Fibroblast of skin of left quadriceps (primary cell): ENCODE measurements at regions not wholly inside any gene's neighbourhood (a gene's known extent, or its start where the extent isn't known, plus 50 kb on each side); places are given as distances from the start of the nearest gene placed in this dataset.
A peak's percentile ranks its signal among the peaks of the same experiment; 100 is the strongest.
"Not testable (repeated sequence)": the region's sequence is repeated elsewhere in the genome, so short reads cannot be mapped to it uniquely, and the experiment has no call there.

Experiments used
- DNase-seq, 2 experiments: peaks; one replicate each; pipeline ENCODE4 v3.0.0-alpha.2; 2013; ENCODE audit warnings: low read depth in 2 of 2

DNA sequence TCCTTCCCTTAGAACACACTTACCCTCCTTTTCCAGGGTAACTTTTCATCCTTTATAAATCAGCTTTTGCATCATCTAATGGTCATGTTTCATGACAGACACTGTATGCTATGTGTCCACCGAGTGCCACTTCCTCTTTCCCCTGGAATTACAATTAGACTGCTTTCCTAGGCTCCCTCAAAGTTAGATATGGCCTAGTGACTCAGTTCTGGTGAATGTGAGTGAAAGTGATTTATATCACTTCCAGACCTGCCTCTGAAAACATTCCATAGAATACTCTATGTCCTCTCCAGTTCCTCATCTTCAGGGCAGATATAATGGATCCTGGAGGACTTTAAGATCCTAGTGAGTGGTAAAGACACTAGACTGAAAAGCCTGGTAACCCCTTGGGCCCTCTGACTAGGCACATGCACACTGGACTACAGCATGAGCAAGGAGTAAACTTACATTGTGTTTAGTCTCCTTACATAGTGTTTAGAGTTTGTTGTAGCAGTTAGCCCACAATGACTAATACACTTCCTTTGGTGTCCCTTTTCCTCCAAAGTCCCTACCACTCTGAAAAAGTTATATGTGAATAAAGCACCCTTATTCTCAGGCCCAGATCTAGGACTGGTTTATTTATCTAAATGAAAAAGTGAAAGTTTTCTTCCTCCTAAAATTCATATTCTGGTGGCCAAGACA, 59.3 kb downstream of the GPR88 start:
- DNase-seq, result peak; percentile 86 to 87

DNA sequence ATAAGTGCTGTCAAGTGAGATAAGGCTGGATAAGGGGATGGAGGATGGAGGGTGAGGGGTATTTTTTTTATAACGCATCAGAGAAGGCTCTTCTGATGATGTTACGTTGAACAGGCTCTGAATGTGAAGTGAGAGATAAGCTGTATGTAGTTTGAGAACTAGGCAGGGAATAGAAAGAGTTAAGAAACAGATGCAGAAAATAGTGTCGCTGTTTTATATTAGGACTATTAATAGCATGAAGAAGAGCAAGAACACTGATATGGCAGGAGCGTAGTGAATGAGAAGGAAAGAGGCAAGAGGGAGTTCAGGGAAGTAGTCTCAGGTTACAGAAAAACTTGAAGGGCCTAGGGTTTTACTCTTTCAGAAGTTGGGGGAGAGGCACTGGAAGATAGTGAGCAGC, 59.8 kb downstream of the GPR88 start:
- no peak for DNase-seq

DNA sequence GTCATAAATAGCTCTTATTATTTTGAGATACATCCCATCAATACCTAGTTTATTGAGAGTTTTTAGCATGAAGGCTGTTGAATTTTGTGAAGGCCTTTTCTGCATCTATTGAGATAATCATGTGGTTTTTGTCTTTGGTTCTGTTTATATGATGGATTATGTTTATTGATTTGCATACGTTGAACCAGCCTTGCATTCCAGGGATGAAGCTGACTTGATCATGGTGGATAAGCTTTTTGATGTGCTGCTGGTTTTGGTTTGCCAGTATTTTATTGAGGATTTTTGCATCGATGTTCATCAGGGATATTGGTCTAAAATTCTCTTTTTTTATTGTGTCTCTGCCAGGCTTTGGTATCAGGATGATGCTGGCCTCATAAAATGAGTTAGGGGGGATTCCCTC, 62.4 kb downstream of the GPR88 start:
- DNase-seq, result not testable (repeated sequence)

DNA sequence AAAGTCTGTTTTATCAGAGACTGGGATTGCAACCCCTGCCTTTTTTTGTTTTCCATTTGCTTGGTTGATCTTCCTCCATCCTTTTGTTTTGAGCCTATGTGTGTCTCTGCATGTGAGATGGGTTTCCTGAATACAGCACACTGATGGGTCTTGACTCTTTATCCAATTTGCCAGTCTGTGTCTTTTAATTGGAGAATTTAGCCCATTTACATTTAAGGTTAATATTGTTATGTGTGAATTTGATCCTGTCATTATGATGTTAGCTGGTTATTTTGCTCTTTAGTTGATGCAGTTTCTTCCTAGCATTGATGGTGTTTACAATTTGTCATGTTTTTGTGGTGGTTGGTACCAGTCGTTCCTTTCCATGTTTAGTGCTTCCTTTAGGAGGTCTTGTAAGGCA, 64.1 kb downstream of the GPR88 start:
- DNase-seq, result not testable (repeated sequence)

DNA sequence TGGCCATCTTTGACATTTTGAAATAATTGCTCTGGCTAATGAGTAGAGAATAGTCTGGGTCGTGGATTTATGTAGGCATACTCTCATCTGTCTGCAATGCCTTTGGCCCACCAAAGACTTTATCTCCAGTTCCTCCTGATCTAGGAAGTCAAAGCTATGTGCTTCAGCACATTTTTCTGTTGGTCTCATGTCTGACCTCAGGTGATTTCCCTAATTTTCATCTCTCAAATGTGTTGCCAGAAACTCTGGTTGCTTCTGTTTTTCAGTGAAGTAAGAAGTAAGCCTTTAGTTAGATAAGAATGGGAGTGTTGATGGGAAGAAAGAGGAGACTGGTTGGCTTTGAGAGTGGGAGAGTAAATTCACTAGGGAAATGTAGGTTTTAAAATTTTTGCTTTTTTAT, 66.4 kb downstream of the GPR88 start:
- DNase-seq, result no peak

DNA sequence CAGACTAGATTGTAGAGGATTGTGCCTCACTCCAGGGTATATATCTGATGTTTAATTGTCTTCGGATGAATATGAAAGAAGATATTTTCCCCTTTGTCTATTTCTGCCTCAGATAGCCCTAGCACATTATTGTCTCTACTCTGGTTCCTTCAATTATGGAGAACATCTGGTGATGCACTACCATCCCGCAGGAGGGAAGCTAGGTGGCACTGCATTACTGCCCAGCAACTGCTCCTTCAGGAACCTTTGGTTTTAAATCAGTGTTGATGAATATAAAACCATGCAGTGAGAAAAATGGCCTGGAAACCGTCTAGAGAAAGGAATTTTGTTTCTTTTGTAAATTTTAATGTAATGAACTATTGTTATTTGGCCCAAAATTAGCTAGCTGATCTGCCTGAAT, 68.5 kb downstream of the GPR88 start:
- no peak for DNase-seq

DNA sequence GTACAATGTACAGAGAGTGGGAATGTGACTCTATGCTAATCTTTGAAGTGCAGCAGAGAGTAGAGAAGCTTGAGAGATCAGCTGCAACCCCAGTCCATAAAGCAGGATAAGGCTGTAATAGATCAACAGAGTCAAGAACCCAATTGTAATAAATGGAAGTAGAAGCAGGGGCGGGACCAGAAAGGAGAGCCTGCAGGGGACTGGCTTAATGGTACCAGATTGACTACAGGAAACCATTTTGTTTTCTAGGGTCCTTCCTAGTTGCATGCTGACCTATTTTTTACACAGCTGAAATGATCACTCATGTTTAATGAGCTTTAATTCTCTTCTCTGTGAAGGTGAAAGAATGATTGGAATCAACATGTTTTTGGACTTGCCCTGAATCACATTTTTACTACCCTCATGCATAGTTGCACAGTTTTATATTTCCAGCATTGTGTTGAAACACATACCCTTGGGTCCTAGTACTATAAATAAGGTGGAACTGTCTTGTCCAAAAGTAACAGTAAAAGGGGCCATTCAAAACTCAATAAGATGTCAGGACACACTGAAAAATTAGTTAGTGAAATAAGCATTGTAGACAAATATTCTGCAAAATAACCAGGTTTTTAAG, 69.8 kb downstream of the GPR88 start:
- peak in 1 of 2 experiments; percentile 43 for DNase-seq

DNA sequence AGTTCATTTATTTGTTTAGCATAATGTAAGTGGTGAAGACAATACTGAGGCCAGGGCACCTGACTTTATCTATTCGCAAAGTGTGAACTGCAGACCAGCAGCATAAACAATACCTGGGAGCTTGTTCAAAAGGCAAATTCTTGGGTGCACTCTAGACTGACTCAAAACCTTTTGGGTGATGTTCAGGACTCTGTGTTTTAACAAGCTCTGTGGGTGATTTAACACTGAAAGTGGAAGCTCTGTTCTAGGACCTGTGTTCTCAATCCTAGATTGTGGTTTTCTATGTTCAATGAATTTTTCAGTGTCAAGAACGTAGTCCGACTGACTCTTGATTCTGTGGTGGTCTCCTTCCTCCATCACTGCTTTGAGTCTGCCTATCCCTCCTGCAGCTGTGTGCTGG, 71.9 kb downstream of the GPR88 start:
- DNase-seq, result no peak

DNA sequence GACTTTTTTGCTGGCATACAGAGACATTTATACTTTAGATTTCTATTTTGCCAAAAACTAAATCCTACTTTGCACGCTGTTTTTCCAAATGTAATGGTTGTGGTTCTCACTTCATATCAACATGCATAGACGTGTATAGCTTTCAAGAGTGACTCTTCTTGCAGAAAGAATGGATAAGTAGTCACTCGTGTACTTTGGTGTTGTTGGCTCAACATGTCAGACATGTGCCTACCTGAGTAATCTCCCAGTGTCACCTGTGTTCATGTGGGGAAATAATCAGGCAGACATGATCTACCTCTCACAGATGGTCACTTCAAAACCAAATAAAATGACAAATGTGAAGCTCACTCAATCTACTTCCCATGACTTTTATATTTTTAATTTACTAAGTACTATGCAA, 73.1 kb downstream of the GPR88 start:
- no peak for DNase-seq

DNA sequence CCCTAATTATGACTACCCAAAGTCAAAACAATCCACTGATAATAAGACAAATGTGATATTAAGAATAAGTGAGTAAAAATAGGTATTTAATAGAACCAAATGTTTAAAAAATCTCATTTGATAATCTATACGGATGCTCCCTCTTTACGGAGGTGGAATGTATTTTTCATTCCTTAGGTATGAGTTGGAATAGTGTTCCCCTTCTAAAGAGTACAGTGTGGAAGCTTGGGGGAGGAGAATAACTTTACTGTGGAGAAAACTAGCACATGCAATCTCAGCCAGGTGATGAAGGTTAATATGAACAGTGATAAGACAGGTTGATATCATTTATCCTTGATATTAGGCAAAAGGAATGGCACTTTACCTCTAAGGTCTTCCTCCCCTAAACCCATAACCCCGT, 74.6 kb downstream of the GPR88 start:
- DNase-seq, result no peak

DNA sequence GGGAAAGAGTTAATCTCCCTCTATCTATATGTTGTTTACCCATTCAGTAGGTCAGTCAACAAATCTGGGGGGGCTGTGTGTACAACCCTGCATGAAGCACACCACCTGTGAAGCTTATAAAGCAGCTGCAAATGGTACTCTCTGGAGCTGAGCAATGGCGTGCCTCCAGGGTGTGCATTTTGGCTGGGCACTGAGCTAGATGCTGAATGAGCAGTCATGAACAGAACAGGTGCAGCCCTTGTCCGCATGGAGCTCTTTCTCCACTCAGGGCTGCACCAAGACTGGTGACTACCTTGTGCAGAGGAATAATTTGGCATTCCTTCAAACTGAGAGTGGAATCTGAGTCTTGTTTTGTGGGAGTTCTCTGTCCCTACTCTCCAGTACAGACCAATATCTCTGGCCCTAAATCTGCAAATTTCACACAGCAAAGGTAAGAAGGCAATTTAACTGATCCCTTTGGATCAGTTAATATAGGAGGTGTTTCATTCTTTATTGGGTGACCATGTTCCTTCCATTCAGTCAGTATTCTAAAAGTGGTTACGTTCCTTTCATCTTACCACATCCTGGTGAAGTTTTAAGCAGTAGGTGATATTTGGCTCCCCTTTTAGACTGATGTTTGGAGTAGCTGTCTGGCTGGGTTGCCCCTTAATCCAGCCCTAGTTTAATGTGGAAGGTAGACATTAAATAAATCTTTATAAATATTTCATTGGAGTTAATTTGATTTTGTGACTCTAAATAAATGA, 76.0 kb downstream of the GPR88 start:
- no peak for DNase-seq

DNA sequence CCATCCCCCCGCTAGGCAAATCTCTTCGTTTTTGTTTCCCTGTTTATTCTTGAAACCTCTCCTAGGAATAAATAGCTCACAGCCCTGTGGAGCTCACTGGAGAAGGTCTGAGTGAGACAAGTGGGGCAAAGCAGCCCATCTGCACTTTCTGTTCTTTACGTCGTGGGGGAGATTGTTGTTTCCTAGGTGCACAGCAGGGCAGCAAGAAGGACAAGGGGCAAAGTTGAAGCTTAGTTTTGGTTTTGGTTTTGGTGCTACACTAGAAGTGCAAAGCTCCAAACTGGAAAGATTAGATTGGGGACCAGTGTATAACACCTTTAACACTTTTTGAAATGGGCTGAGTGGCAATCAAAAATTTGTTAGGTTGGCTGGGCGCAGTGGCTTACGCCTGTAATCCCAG, 76.6 kb downstream of the GPR88 start:
- DNase-seq, result no peak

DNA sequence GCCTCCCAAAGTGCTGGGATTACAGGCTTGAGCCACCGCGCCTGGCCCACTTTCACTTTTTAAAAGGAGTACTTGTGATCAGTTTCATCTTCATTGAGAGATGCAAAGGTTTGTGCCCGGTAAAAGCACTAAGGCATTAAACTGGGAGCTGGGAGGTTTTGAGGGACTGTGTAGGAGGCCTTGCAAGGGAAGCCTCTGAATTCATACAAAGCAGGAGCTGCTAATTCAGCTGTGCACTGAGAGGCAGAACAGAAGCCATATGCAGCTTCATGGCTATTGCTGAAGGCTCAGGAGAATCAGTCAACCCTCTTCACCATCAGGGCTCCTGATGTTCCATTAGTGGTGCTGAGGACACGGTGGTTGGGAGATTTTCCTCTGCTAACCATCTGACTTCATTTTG, 77.7 kb downstream of the GPR88 start:
- DNase-seq, result no peak

DNA sequence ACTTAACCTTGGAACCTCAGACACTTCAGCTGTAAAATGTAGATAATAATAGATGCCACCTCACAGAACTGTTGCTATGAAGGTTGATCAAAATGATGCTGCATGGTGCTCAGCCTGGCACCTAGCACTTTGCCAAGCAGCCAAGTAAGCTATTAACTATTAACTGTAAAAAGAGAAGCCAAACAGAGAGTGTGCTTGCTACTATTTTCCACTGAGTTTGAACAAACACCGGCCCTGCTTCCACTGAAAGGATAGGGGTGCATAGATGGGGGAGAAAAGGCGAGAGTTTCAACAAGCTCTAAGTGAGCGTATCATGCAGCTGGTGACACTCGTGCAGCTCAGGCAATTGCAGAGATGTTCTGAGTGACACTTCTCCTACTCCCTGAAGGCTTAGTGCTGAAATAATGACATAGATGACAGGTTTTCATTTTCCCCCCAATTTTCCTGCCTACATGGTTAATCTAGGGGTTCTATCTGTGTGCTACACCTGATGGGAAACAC, 78.2 kb downstream of the GPR88 start:
- DNase-seq, result no peak

DNA sequence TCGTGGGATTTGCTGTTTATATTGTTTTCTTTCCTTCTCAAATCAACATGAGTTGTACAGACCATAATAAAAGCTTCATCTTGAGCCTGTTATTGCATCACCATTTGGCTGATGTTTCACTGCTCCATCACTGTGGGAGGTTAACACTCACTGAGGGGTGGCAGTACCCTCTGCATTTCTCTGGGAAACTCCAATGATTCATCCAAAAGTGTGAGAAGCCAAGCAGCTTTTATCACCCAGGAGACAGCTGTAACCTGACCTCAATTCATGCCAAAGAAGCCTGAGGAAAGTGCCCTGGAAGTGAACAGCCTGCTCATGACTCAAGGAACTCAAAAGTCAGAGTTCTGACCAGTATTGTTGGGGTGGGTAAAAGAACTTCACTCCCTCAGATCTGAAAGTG, 84.1 kb downstream of the GPR88 start:
- peak; percentile 92 to 93 for DNase-seq

DNA sequence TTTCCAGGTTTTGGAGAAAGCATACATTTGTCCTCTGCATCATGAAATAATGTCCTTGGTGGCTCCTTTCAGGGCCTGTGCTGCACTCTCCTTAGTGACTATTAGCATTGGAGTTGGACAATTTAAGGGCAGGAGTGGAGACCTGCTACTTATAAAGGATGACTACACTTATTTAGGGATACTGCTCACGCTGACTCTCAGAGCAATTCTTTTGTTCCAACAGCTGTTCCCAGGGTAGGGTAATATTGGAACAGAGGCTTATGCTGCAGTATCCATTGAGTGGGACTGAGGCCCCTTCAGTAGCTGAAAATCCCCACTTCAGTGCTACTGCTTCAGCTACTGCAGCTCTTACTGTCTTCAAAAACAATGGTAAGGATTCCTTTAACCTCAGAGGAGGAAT, 84.6 kb downstream of the GPR88 start:
- DNase-seq, result no peak

DNA sequence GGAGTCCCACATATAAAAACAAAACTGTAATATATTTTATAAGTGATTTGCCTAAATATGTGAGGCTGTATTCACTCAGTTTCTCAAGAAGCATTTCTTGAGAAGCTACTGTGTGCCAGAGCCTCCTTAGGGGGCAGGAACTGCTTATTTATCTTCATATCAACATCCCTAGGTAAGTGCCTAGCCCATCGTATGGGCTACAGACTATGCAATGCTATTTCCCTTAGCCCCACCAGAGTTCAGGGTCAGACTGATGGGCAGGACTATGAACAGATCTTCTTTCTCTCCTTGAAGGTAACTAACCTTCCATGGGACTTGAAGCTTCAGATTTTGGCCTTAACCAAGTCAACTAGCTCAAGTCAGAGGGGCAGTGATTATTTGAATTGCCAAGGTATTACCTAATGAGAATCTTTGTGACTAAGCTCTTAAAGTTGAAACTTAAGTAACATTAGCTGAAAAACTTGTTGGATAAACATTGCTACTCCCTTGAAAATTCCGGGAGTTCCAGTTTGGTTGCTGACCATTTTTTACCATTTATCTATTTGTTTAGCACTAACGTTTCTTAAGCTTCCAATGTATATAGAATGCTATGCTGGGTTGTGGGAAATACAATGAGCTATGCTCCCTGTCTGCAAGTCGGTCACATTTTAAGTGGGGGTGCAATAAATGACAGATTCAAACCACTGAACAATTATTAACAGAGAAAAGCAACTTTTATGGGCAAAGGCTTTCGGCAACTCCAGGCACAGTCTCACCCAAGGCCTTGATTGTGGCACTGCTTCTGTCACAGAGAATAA, 85.2 kb downstream of the GPR88 start:
- peak in 1 of 2 experiments; percentile 51 for DNase-seq

DNA sequence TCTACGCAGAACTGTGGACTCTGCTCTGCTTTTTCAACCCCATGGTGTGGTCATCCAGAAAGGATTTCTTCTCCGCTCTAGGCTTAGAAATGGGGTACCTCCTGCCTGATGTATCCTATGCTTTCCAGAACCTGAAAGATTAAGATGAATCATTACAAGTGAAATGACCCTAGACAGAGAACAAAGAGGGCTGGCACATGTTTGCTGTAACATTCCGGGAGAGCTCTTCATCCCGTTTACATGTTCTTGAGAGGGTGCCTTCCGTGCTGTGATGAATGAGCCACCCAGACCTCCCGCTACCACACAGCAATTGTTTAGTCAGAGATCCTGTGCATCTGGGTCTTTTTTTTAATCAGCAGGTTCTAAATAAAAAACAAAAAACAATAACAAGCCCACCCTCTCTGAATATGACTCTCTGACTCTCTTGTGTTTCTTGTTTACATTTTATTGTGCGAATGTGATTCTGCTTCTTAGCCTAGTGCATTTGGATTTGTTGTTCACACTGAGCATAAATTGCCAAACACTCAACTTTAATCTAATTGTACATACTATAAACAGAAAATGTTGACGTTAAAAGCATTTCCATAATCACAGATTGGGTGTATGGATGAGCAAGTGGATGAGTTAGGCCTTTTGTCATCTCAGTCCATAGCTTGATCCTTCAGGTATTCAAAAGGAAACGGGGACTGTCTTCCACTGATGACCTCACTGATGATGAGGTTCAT, 87.1 kb downstream of the GPR88 start:
- DNase-seq, result no peak

DNA sequence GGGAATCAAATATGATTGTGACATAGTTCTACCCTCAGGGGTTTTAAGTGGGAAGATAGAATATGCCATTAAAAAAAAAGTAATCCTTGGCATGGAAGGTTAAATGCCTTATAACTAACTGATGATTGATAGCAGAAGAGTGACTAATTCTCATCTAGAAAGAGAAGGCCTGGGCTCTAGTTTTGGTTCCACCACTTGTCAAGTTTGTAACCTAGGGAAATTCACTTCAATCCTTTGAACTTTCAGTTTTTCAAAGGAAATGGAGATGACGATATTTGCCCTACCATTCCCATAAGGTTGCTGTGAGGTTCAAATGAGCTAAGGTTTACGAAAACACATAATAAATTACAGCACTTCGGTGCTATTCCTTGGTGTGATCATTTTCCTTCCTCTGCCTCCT, 88.5 kb downstream of the GPR88 start:
- no peak for DNase-seq

DNA sequence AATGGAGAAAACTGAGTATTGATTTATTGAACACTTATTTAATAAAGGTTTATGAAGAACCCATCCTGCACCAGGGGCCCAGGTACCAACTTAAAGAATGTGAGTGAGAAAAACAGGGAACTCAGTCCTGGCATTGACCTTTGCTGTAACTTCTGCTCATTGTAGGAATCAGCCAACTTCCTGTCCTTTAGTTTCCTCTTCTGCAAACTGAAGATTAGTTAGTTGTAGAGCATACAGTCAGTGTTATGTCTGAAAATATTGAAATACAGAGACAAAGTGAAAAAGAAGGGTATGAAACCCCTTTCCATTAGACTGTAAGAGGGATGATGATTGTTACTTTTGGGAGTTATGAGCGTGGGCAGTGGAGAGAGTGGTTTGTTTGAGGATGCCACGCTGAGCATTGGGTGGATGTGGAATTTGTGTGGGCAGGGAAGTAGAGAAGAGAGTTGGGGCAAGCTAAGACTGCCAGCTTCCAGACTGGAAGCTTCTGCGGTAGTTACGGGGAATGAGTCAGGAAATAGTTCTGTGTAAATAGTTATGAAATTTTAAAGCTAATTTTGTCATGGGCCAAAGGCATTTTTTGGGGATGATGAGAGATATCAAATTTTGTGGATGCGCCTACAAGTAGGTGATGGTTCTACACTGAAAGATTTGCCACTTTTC, 89.2 kb downstream of the GPR88 start:
- DNase-seq, result peak in 1 of 2 experiments; percentile 53

DNA sequence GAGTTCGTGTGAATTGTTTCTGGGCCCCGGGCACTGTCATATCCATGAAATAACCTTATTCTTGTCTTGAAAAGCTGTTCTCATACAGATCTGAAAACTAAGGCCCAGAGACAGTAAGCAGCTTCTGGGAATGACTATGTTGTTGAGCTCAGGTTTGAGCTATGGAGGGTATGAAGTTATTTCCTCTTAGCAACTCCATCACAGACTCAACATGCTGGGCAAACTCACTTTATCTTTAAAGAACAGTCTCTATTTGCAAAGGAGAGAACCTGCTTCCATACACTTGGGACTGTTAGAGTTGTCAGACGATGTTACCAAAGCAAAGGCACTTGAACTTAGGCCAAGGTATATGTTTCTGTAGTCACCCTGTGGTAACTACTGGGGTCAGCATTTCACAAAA, 90.0 kb downstream of the GPR88 start:
- DNase-seq, result no peak
